Suprapubic skin (tissue), 4 donors: ENCODE measurements at regions not wholly inside any gene's neighbourhood (a gene's known extent, or its start where the extent isn't known, plus 50 kb on each side); places are given as distances from the start of the nearest gene placed in this dataset.

Experiments
- POLR2A ChIP-seq, 2 donors: fragments of 450-650 bp; IDR thresholded peaks; one replicate each; pipeline ENCODE4 v1.6.1; 2017; ENCODE audit warnings: antibody characterized with exemption in 2 of 2, mild to moderate bottlenecking in 2 of 2, moderate library complexity in 2 of 2
- POLR2AphosphoS5 ChIP-seq, 3 donors: sonication (generic); formaldehyde crosslinking; IDR thresholded peaks; one replicate each; pipeline ENCODE4 v1.6.1; 2017; ENCODE audit warnings: antibody characterized with exemption in 3 of 3
- TF ChIP-seq, protein P1 (sequence below), 2 donors: fragments of 200-600 bp in 1 of 2; fragments of 450-650 bp in 1 of 2; sonication (generic) in 1 of 2; IDR thresholded peaks; one replicate each; pipeline ENCODE4 v1.5.1; 2016 to 2019; ENCODE audit warnings: antibody characterized with exemption in 2 of 2, mild to moderate bottlenecking in 1 of 2, moderate library complexity in 1 of 2

DNA sequence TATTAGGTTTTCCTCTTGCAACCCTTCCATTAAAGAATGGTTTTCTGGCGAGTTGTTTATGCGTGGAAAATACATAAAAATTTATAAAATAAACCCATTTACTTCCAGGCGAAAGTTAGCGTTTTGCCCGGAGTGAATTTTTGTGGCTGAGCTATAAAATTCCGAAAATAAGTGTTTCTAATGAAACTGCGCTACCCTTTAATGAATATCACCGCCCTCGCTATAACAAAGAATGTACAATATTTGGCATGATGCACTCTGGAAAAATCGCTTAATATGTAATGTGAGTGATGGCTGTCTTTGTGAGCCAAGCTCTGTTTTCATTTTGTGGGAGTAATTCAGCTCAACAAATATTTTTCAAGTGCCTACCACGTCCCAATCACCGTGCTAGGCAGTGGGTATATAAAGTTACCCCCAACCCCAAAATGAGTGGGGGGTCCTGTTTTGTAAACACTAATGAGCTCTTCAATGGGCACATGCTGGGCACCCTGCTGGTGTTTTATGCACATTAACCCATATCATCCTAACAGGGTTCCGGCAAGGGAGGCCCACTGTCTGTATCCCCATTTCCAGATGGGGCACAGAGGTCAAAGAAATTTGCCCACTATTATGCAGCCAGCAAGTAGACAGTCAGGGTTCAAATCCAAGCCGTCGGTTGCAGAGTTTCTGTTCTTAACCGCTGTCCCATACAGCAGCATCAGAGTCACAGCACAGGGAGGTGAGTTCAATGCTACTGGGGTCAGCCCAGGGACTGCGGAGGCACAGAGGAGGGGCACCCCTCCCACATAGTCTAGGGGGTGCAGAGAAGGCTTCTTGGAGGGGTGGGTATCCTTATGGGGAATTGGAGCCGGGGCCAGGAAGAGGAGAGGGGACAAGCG is 65.7 kb upstream of the STX18 start:
- TF ChIP-seq POLR2AphosphoS5 (IDR thresholded peaks at IDR 0.05) (no peak), POLR2A (IDR thresholded peaks at IDR 0.05) (no peak)
- TF ChIP-seq, protein P1, sequence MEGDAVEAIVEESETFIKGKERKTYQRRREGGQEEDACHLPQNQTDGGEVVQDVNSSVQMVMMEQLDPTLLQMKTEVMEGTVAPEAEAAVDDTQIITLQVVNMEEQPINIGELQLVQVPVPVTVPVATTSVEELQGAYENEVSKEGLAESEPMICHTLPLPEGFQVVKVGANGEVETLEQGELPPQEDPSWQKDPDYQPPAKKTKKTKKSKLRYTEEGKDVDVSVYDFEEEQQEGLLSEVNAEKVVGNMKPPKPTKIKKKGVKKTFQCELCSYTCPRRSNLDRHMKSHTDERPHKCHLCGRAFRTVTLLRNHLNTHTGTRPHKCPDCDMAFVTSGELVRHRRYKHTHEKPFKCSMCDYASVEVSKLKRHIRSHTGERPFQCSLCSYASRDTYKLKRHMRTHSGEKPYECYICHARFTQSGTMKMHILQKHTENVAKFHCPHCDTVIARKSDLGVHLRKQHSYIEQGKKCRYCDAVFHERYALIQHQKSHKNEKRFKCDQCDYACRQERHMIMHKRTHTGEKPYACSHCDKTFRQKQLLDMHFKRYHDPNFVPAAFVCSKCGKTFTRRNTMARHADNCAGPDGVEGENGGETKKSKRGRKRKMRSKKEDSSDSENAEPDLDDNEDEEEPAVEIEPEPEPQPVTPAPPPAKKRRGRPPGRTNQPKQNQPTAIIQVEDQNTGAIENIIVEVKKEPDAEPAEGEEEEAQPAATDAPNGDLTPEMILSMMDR (IDR thresholded peaks at IDR 0.05) = no peak
